HCT116 (cell line): ENCODE measurements at regions not wholly inside any gene's neighbourhood (a gene's known extent, or its start where the extent isn't known, plus 50 kb on each side); places are given as distances from the start of the nearest gene placed in this dataset.
"Not testable (repeated sequence)": the region's sequence is repeated elsewhere in the genome, so short reads cannot be mapped to it uniquely, and the experiment has no call there.

Experiments
- ATAC-seq: fragments of 200-7000 bp; cut with Tn5 transposase; 2 replicates; pipeline ENCODE4 v1.9.1; 2020; ENCODE audit warnings: mild to moderate bottlenecking, moderate library complexity
- BruUV-seq: library from RNA; stranded (reverse); fragments of 400-500 nt; replicated peaks from 2 replicates; lab custom pipeline; 2021; lab: Mats Ljungman, UMichigan
- CTCF ChIA-PET: fragments of 300-600 bp; sonication (Branson Sonifier 250); formaldehyde crosslinking; loops from one replicate; lab custom pipeline; 2021; ENCODE audit warnings: antibody characterized with exemption; lab: Charles Lee
- POLR2A ChIA-PET: fragments of 300-600, 350-600 bp; sonication (Branson Sonifier 250); formaldehyde crosslinking; loops from one replicate; lab custom pipeline; 2021; ENCODE audit warnings: antibody characterized with exemption; lab: Charles Lee
- RAD21 ChIA-PET, 2 experiments: fragments of 300-600 bp; sonication (Branson Sonifier 250); formaldehyde crosslinking; loops; one replicate each; lab custom pipeline; 2023; ENCODE audit warnings: low total read pairs in 2 of 2; ENCODE audit not compliant: uncharacterized antibody in 2 of 2, unreplicated experiment in 2 of 2, low non-redundant PET in 1 of 2; lab: Charles Lee
- DNase-seq: peaks from one replicate; pipeline ENCODE4 v3.0.0-alpha.2; 2010; ENCODE audit warnings: low read depth, low spot score
- H2AFZ ChIP-seq: fragments of 200-600 bp; shearing (Covaris generic), sonication (generic); 2 replicates; pipeline ENCODE4 v1.6.1; 2017; ENCODE audit warnings: low read depth, mixed run types, mixed read lengths, antibody characterized with exemption, low read length; ENCODE audit not compliant: poor library complexity, severe bottlenecking
- H3K27ac ChIP-seq: 2 replicates; pipeline ENCODE4 v1.5.1; 2012; ENCODE audit warnings: low read depth, low read length
- H3K27me3 ChIP-seq: fragments of 200-600 bp; sonication (generic); 2 replicates; pipeline ENCODE4 v1.6.1; 2016; ENCODE audit warnings: mixed run types, low read length, mixed read lengths; ENCODE audit not compliant: insufficient read depth
- H3K36me3 ChIP-seq, 2 experiments: fragments of 200-500 bp in 1 of 2; fragments of 200-600 bp in 1 of 2; sonication (Bioruptor generic) in 1 of 2; sonication (generic) in 1 of 2; 2 replicates each; pipeline versions ENCODE4 v1.5.1 to v1.6.1; 2014 to 2016; ENCODE audit warnings: low read length in 2 of 2, inconsistent platforms in 1 of 2, mixed read lengths in 1 of 2, mixed run types in 1 of 2; ENCODE audit not compliant: insufficient read depth in 2 of 2, control insufficient read depth in 1 of 2
- H3K4me1 ChIP-seq, 2 experiments: fragments of 200-600 bp in 1 of 2; sonication (generic) in 1 of 2; 2 replicates each; pipeline versions ENCODE4 v1.5.1 to v1.6.1; 2012 to 2017; ENCODE audit warnings: low read length in 2 of 2, inconsistent platforms in 1 of 2, mild to moderate bottlenecking in 1 of 2, mixed read lengths in 1 of 2, mixed run types in 1 of 2, moderate library complexity in 1 of 2; ENCODE audit not compliant: insufficient read depth in 2 of 2, control insufficient read depth in 1 of 2
- H3K4me2 ChIP-seq: fragments of 200-600 bp; sonication (generic); 2 replicates; pipeline ENCODE4 v1.6.1; 2017; ENCODE audit warnings: mixed run types, low read length, mixed read lengths
- H3K4me3 ChIP-seq, 2 experiments: fragments of 200-600 bp in 1 of 2; sonication (generic) in 1 of 2; replicated peaks in 1 of 2; 2 replicates each; pipeline ENCODE4 v1.5.1; 2011 to 2016; ENCODE audit warnings: low read length in 2 of 2, control low read depth in 1 of 2, low read depth in 1 of 2, mild to moderate bottlenecking in 1 of 2, mixed read lengths in 1 of 2, mixed run types in 1 of 2
- H3K79me2 ChIP-seq: fragments of 200-600 bp; sonication (generic); 2 replicates; pipeline ENCODE4 v1.6.1; 2017; ENCODE audit warnings: mild to moderate bottlenecking, mixed run types, low read length, moderate library complexity, mixed read lengths; ENCODE audit not compliant: insufficient read depth
- H3K9ac ChIP-seq: fragments of 200-600 bp; sonication (generic); 2 replicates; pipeline ENCODE4 v1.6.1; 2016; ENCODE audit warnings: low read length, mixed read lengths
- H3K9me2 ChIP-seq: fragments of 200-600 bp; sonication (generic), shearing (Covaris generic); 2 replicates; pipeline ENCODE4 v1.6.1; 2017; ENCODE audit warnings: mixed run types, mild to moderate bottlenecking, moderate library complexity; ENCODE audit not compliant: insufficient read depth
- H3K9me3 ChIP-seq, 2 experiments: fragments of 200-500 bp in 1 of 2; fragments of 200-600 bp in 1 of 2; sonication (Bioruptor generic) in 1 of 2; sonication (generic) in 1 of 2; 2 replicates each; pipeline ENCODE4 v1.6.1; 2014 to 2017; ENCODE audit warnings: low read length in 2 of 2, mixed read lengths in 2 of 2, inconsistent platforms in 1 of 2, low read depth in 1 of 2, mild to moderate bottlenecking in 1 of 2, mixed run types in 1 of 2, moderate library complexity in 1 of 2; ENCODE audit not compliant: control insufficient read depth in 1 of 2, insufficient read depth in 1 of 2
- H4K20me1 ChIP-seq: fragments of 200-600 bp; sonication (generic), shearing (Covaris generic); 2 replicates; pipeline ENCODE4 v1.6.1; 2017; ENCODE audit warnings: mixed run types, mild to moderate bottlenecking, moderate library complexity; ENCODE audit not compliant: insufficient read depth
- JUND ChIP-seq: IDR thresholded peaks from 2 replicates; pipeline ENCODE4 v1.6.1; 2012
- intact Hi-C: fragments of 100-400 bp; cut with micrococcal nuclease; formaldehyde crosslinking; loops from 2 replicates; pipeline ENCODE4 v1.10.0; 2022
- TF ChIP-seq, protein P1 (sequence below): IDR thresholded peaks from 2 replicates; pipeline ENCODE4 v1.6.1; 2011; ENCODE audit warnings: mild to moderate bottlenecking, low read length, moderate library complexity; ENCODE audit not compliant: insufficient replicate concordance; ENCODE audit errors: extremely low read depth

DNA sequence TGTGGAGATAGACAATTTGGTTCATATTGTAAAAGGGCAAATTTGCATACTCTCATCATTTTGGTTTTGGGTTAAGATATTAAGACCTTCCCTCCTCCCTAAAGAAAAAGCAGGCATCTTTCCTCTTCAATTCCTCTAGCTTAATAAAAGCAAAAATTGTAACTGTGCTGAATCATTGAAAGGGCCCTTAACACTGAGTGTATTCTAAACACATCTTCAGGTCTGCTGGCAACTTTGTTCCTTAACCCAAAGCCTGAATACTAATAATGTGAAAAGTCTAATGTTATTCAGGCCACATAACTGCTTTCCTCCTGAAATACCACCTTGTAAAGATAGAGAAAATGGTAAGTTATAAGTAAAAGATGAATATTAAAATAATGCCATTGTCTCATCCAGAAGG lies 1200.5 kb upstream of the FAM98A start:
- no peaks in the 10 kb centered on the region for H3K36me3 ChIP-seq
- no TSS peak for BruUV-seq
- no peak overlapping the region for H3K27ac ChIP-seq
- CTCF ChIA-PET, result no interaction called here
- ATAC-seq (no peak), DNase-seq (no peak)
- no peaks in the 10 kb centered on the region for H3K79me2 ChIP-seq
- no peak overlapping the region for H3K4me3 ChIP-seq
- POLR2A ChIA-PET, result no interaction called here
- intact Hi-C loops, result no loop called here
- H2AFZ ChIP-seq, result no peak overlapping the region
- TF ChIP-seq JUND, result no peak
- TF ChIP-seq, protein P1, sequence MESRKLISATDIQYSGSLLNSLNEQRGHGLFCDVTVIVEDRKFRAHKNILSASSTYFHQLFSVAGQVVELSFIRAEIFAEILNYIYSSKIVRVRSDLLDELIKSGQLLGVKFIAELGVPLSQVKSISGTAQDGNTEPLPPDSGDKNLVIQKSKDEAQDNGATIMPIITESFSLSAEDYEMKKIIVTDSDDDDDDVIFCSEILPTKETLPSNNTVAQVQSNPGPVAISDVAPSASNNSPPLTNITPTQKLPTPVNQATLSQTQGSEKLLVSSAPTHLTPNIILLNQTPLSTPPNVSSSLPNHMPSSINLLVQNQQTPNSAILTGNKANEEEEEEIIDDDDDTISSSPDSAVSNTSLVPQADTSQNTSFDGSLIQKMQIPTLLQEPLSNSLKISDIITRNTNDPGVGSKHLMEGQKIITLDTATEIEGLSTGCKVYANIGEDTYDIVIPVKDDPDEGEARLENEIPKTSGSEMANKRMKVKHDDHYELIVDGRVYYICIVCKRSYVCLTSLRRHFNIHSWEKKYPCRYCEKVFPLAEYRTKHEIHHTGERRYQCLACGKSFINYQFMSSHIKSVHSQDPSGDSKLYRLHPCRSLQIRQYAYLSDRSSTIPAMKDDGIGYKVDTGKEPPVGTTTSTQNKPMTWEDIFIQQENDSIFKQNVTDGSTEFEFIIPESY, result no peak
- H3K27me3 ChIP-seq, result no peaks in the 10 kb centered on the region
- no peaks in the 10 kb centered on the region; the same call in 1 of the 2 replicates for H4K20me1 ChIP-seq
- peaks cover 0 to 4% of the 10 kb centered on the region in 2 experiments; a peak in 1 of 4 replicates for H3K9me3 ChIP-seq
- no peak overlapping the region for H3K9ac ChIP-seq
- no peaks in the 10 kb centered on the region for H3K9me2 ChIP-seq
- no peak overlapping the region for H3K4me2 ChIP-seq
- RAD21 ChIA-PET, result no interaction called here
- no peaks in the 10 kb centered on the region for H3K4me1 ChIP-seq

DNA sequence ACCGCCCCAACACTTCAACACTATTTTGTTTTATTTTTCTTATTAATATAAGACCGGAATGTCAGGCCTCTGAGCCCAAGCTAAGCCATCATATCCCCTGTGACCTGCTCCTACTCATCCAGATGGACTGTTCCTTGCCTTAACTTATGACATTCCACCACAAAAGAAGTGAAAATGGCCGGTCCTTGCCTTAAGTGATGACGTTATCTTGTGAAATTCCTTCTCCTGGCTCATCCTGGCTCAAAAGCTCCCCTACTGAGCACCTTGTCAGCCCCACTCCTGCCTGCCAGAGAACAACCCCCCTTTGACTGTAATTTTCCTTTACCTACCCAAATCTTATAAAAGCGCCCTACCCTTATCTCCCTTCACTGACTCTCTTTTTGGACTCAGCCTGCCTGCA lies 1196.5 kb upstream of the FAM98A start:
- RAD21 ChIA-PET, H3K27ac ChIP-seq, DNase-seq, CTCF ChIA-PET, H3K36me3 ChIP-seq, H3K79me2 ChIP-seq, H3K4me3 ChIP-seq, POLR2A ChIA-PET, H4K20me1 ChIP-seq, H3K9ac ChIP-seq, intact Hi-C loops, H3K9me3 ChIP-seq, BruUV-seq, H3K27me3 ChIP-seq, H2AFZ ChIP-seq, H3K4me1 ChIP-seq, H3K4me2 ChIP-seq, ATAC-seq, H3K9me2 ChIP-seq: not testable (repeated sequence)
